HUES6 (cell line): ENCODE measurements at regions not wholly inside any gene's neighbourhood (a gene's known extent, or its start where the extent isn't known, plus 50 kb on each side); places are given as distances from the start of the nearest gene placed in this dataset.

Experiments used
- H3K27ac ChIP-seq: 2 replicates; pipeline ENCODE4 v1.7.0; 2013; ENCODE audit warnings: low read depth, mild to moderate bottlenecking, low read length, inconsistent platforms
- H3K27me3 ChIP-seq: 2 replicates; pipeline ENCODE4 v1.6.1; 2013; ENCODE audit warnings: low read length; ENCODE audit not compliant: control insufficient read depth, insufficient read depth
- H3K36me3 ChIP-seq: 2 replicates; pipeline ENCODE4 v1.6.1; 2013; ENCODE audit warnings: low read length; ENCODE audit not compliant: control insufficient read depth, insufficient read depth
- H3K4me1 ChIP-seq: 2 replicates; pipeline ENCODE4 v1.6.1; 2013; ENCODE audit warnings: low read length; ENCODE audit not compliant: control insufficient read depth, insufficient read depth
- H3K4me3 ChIP-seq: 2 replicates; pipeline ENCODE4 v1.5.1; 2013; ENCODE audit warnings: low read depth, low read length
- H3K9ac ChIP-seq: one replicate; pipeline ENCODE4 v1.6.1; 2013; ENCODE audit warnings: mild to moderate bottlenecking, low read length
- H3K9me3 ChIP-seq: 2 replicates; pipeline ENCODE4 v1.6.1; 2013; ENCODE audit warnings: low read depth, low read length; ENCODE audit not compliant: control insufficient read depth, insufficient read depth

DNA sequence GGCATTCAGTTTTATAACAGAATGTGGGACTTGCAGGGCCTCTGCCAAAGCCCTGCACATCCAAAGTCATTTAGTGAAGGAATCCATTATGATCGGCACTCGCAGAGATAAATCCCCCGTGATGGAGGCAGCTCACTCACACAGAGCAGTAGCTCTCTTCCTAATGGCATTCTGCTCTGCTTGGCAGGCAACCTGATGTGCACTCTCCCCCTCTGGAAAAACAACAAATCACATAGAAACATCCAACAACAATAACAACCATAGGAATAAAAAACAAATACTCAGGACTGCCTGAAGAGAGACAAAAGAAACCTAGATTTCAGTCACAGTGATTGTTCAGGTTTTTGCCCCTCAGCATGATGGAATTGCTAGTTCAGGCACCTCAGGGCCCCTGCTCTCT lies 59.7 kb downstream of the NAA11 start:
- no peaks in the 10 kb centered on the region for H3K27me3 ChIP-seq
- H3K9me3 ChIP-seq, result no peaks in the 10 kb centered on the region
- H3K9ac ChIP-seq, result no peak overlapping the region
- no peak overlapping the region for H3K27ac ChIP-seq
- no peaks in the 10 kb centered on the region for H3K36me3 ChIP-seq
- H3K4me1 ChIP-seq, result no peaks in the 10 kb centered on the region
- H3K4me3 ChIP-seq, result no peak overlapping the region

DNA sequence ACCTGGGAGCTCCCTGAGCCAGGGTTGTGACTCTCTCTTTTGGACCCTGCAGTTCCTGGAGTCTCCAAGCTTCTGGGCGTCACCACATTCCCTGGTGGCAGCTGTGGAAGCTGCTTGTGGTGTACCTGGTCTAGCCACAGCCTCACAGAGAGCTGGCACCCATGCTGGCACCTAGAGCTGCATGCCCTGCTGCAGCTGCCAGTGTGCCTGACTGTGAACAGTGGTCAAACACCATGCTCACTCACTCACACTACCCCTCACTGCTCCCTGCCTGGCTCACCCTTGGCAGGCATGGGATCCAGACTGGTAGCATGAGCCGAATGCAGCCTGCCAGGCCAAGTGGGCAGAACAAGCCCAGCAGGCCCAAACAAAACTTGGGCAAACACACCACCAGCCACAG lies 66.6 kb downstream of the NAA11 start:
- H3K4me1 ChIP-seq, result 0 out of 2 replicates have a peak, but pooled peaks cover 2% of the 10 kb centered on the region
- no peak overlapping the region for H3K27ac ChIP-seq
- H3K4me3 ChIP-seq, result no peak overlapping the region
- no peaks in the 10 kb centered on the region for H3K27me3 ChIP-seq
- no peak overlapping the region for H3K9ac ChIP-seq
- no peaks in the 10 kb centered on the region for H3K36me3 ChIP-seq
- H3K9me3 ChIP-seq, result peaks cover 18% of the 10 kb centered on the region

DNA sequence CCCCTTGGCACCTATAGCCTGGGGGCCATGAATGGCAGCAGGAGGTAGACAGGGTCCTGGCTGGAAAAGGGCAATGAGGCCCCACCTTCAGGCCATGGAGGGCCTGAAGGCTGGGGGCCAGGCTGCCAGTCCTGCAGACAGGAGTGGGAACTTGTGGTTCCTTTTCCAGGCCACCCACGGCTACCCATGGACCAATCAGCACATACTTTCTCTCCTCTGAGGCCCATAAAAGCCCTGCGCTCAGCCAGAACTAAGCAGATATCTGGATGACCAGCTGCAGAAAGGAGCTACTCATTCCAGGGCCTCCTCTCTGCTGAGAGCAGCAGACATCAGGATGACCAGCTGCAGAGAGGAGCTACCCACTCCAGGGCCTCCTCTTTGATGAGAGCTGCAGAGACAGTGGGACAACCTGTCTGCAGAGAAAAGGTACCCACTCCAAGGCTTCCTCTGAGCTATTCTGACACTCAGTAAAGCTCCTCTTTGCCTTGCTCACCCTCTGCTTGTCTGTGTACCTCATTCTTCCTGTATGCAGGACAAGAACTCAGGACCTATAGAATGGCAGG lies 67.2 kb downstream of the NAA11 start:
- no peak overlapping the region for H3K9ac ChIP-seq

DNA sequence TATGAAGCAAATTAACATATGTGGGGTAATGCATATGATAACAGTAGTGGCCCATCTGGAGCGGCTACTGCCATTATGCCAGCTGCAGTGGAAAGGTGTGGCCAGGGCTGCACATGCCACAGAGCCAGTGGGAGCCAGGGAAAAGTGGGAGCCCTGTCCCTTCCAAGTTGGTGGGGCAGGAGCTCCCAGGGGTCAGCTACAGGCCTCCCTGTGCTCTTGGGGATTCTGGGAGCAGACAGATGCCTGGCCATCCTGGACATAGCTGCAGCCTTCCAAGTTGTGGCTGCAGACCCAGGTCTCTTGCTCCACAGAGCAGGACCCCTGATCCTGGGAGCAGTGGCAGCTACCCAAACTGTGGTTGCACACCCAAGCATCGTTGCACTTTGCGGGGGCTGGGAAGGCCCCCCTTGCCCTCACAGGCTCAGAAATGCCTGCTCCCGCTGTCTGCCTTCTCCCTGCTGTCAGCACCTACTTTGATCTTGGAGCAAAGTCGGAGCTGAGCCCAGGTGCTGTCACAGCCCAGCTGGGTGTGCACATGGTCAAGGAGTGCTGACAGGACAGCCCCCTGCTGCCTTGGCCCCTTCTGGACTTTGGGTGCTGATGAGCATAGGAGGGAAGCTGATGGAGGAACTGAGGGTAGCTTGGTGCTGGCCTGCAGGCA lies 67.8 kb downstream of the NAA11 start:
- no peaks in the 10 kb centered on the region for H3K36me3 ChIP-seq
- no peaks in the 10 kb centered on the region for H3K27me3 ChIP-seq
- peaks cover 18% of the 10 kb centered on the region for H3K9me3 ChIP-seq
- no peak overlapping the region for H3K27ac ChIP-seq
- 0 out of 2 replicates have a peak, but pooled peaks cover 2% of the 10 kb centered on the region for H3K4me1 ChIP-seq
- H3K9ac ChIP-seq, result no peak overlapping the region
- H3K4me3 ChIP-seq, result no peak overlapping the region

More for the DNA sequence above, 67.2 kb downstream of the NAA11 start:
- no peaks in the 10 kb centered on the region for H3K36me3 ChIP-seq
- H3K4me3 ChIP-seq, result no peak overlapping the region
- peaks cover 18% of the 10 kb centered on the region for H3K9me3 ChIP-seq
- 0 out of 2 replicates have a peak, but pooled peaks cover 2% of the 10 kb centered on the region for H3K4me1 ChIP-seq
- no peaks in the 10 kb centered on the region for H3K27me3 ChIP-seq
- no peak overlapping the region for H3K27ac ChIP-seq

DNA sequence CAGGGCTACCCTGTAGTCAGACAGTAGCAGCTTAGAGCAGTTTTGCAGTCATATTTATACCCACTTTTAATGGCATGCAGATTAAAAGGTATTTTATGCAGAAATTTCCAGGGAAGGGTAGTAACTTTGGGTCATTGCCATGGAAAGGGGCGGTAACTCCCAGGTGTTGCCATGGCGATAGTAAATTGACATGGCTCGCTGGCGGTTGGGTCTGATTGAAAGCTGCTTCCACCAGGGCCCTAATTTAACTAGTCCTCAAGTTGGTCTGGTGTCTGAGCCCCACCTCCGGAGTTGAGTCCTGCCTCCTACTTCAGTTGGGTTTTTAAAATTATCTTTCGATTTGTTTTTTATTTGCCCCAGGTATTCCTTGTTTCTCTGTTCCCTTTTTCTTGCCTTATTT lies 70.1 kb downstream of the NAA11 start:
- peaks cover 18% of the 10 kb centered on the region for H3K9me3 ChIP-seq
- no peaks in the 10 kb centered on the region for H3K36me3 ChIP-seq
- H3K4me1 ChIP-seq, result 0 out of 2 replicates have a peak, but pooled peaks cover 2% of the 10 kb centered on the region
- no peak overlapping the region for H3K27ac ChIP-seq
- H3K9ac ChIP-seq, result no peak overlapping the region
- no peak overlapping the region for H3K4me3 ChIP-seq
- H3K27me3 ChIP-seq, result no peaks in the 10 kb centered on the region

DNA sequence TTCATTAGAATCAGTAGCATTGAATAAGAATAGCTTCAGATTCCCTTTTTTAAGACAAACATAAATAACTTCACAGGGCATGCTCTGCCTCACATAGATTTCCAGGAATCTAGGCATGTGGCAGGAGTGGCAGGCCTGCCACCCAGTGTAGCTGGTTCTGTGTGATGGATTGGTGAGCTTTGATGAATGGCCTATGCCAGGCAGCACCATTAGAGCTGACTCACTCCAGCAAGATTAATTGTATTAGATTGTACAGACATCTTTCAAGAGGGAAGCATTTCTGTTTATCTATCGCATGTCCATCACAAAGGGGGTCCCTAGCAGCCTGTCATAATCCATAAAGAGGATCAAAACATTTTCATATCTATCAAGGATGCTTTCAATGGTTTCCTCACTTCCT lies 71.9 kb downstream of the NAA11 start:
- no peak overlapping the region for H3K27ac ChIP-seq
- peaks cover 14% of the 10 kb centered on the region for H3K9me3 ChIP-seq
- H3K4me3 ChIP-seq, result no peak overlapping the region
- no peak overlapping the region for H3K9ac ChIP-seq
- no peaks in the 10 kb centered on the region for H3K36me3 ChIP-seq
- no peaks in the 10 kb centered on the region for H3K27me3 ChIP-seq
- 0 out of 2 replicates have a peak, but pooled peaks cover 2% of the 10 kb centered on the region for H3K4me1 ChIP-seq

DNA sequence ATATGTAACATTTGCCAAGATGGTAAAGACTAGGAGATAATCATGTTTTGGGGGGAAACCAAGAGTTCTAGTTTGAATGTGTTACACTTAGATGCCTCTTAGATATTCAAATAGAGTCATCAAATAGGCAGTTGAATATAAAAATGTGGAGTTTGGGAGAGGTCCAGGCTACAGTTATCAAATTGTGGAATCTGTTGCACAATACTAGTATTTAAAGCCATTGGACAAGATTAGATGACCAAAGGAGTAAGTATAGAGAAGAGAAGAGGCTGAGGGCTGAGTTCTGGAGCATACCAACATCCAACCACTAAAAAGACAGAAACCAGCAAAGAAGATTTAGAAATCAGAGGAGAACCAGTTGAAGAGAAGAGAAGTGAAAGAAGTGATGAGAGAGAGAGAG lies 72.7 kb downstream of the NAA11 start:
- no peaks in the 10 kb centered on the region for H3K27me3 ChIP-seq
- no peak overlapping the region for H3K4me3 ChIP-seq
- H3K4me1 ChIP-seq, result 0 out of 2 replicates have a peak, but pooled peaks cover 2% of the 10 kb centered on the region
- no peaks in the 10 kb centered on the region for H3K36me3 ChIP-seq
- H3K9me3 ChIP-seq, result peaks cover 8% of the 10 kb centered on the region
- no peak overlapping the region for H3K27ac ChIP-seq
- no peak overlapping the region for H3K9ac ChIP-seq

DNA sequence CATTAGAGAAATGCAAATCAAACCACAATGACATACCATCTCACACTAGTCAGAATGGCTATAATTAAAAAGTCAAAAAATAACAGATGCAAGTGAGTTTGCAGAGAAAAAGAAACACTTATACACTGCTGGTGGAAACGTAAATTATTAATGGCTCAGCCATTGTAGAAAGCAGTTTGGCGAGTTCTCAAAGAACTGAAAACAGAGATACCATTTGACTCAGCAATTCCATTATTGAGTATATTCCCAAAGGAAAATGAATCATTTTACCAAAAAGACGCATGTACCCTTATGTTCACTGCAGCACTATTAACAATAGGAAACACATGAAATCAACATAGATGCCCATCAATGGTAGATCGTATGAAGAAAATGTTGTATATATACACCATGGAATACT lies 75.0 kb downstream of the NAA11 start:
- Histone ChIP-seq H3K27me3 (no peaks in the 10 kb centered on the region), H3K27ac (no peak overlapping the region), H3K4me1 (0 out of 2 replicates have a peak, but pooled peaks cover 2% of the 10 kb centered on the region), H3K9me3 (peaks cover 9% of the 10 kb centered on the region; the same call in 1 of the 2 replicates), H3K9ac (no peak overlapping the region), H3K4me3 (no peak overlapping the region), H3K36me3 (no peaks in the 10 kb centered on the region)

DNA sequence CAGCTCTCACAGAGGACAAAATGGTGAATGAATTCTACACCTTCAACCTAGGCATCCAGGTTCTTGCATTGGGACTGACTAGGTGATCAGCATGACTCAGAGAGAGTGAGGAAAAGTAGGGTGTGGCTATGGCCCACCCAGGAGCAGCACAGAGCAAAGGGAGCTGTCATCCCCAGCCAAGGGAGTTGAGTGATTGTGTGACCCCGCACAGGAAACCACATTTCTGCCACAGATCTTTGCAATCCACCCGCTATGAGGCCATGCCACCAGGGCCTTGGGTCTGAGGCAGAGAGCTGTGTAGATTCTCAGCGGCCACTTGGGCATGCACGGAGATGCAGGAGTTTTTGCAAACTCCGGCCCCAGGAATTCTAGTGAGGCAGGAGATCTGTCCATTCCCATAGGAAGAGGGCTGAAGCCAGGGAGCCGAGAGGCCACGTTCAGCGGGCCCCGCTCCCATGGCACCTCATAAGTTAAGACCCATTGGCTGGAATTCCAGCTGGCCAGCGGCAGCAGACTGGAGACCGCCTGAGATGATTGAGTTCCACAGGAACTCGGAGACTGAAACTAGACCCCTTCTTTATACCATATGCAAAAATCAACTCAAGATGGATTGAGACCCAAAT lies 75.9 kb downstream of the NAA11 start:
- Histone ChIP-seq H3K4me1 (no peaks in the 10 kb centered on the region), H3K36me3 (no peaks in the 10 kb centered on the region), H3K4me3 (no peak overlapping the region), H3K27me3 (no peaks in the 10 kb centered on the region), H3K27ac (no peak overlapping the region), H3K9ac (no peak overlapping the region), H3K9me3 (peaks cover 9% of the 10 kb centered on the region; the same call in 1 of the 2 replicates)

DNA sequence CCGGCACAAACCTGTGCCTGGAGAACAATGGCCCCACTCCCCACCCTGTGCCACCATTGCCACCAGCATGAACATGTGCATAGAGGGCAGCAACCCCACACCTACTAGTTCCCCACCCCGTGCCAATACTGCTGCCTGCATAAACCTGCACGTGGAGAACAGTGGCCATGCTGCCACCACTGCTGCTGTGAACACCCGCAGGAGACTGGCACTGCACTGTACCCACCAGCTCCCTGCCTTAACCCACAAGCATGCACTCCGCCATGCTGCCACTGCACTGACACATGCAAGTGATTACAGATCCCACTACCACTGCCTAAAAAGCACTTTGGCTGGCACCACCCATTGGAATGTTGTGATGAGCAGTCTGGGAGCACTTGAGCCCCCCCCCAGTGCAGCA lies 77.3 kb downstream of the NAA11 start:
- Histone ChIP-seq H3K36me3 (no peaks in the 10 kb centered on the region), H3K27ac (no peak overlapping the region), H3K27me3 (no peaks in the 10 kb centered on the region), H3K9ac (no peak overlapping the region), H3K4me1 (no peaks in the 10 kb centered on the region), H3K9me3 (peaks cover 16% of the 10 kb centered on the region; the same call in 1 of the 2 replicates), H3K4me3 (no peak overlapping the region)

DNA sequence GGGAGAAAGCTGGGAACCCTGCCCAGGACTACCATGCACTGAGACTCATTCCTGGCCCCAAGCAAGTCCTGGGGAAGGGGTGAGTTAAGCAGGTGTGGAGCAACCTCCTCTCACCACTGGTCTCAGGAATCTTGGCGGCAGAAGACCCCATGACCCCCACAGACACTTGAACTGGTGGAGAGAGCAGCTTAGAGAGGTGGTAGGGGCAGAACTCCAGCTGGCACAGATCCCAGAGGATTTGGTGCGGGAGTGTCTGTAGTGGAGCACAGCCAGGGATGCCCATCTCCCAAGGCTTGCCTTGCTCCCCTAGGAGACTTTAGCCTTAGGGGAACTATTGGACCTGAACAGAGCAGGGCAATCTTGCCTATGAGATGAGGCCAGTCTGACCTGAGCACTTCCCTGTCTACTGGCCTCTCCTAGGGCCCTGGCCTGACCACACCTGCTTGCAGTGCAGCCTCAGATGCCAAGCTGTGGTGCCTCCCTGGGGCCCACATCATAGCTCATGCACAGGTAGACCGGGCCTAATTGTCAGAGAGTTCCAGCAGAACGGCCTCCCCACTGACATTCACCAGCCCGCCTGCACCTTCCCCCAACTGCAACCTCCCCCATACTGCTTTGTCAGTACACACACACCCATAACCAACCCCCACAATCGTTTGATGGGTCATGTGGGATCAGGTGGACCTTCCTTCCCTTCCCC lies 78.0 kb downstream of the NAA11 start:
- Histone ChIP-seq H3K27me3 (no peaks in the 10 kb centered on the region), H3K9me3 (peaks cover 19% of the 10 kb centered on the region; the same call in 1 of the 2 replicates), H3K4me3 (no peak overlapping the region), H3K4me1 (no peaks in the 10 kb centered on the region), H3K27ac (no peak overlapping the region), H3K36me3 (no peaks in the 10 kb centered on the region), H3K9ac (no peak overlapping the region)
